Endothelial cell of umbilical vein (primary cell): ENCODE measurements at regions not wholly inside any gene's neighbourhood (a gene's known extent, or its start where the extent isn't known, plus 50 kb on each side); places are given as distances from the start of the nearest gene placed in this dataset.

Experiments
- CTCF ChIP-seq, 2 donors: IDR thresholded peaks; 1 replicate in 1 of 2; 2 replicates in 1 of 2; pipeline ENCODE4 v1.5.1; 2011; ENCODE audit warnings: low read length in 2 of 2, mild to moderate bottlenecking in 2 of 2, moderate library complexity in 2 of 2, control low read depth in 1 of 2, inconsistent platforms in 1 of 2, low read depth in 1 of 2; ENCODE audit not compliant: insufficient read depth in 1 of 2; ENCODE audit errors: extremely low read depth in 1 of 2
- EZH2 ChIP-seq: IDR thresholded peaks from 2 replicates; pipeline ENCODE4 v1.6.1; 2012; ENCODE audit warnings: borderline replicate concordance, low read depth, mild to moderate bottlenecking, moderate library complexity, low read length, inconsistent platforms; ENCODE audit not compliant: severe bottlenecking
- GATA2 ChIP-seq: IDR thresholded peaks from 2 replicates; pipeline ENCODE4 v1.7.0; 2011; ENCODE audit warnings: low read depth, mild to moderate bottlenecking, moderate library complexity, mixed read lengths, low read length; ENCODE audit not compliant: insufficient read length, insufficient read depth
- JUN ChIP-seq: IDR thresholded peaks from 2 replicates; pipeline ENCODE4 v1.6.1; 2011; ENCODE audit warnings: borderline replicate concordance, low read depth; ENCODE audit not compliant: insufficient read length, insufficient read depth
- MAX ChIP-seq: IDR thresholded peaks from 2 replicates; pipeline ENCODE4 v1.6.1; 2011; ENCODE audit not compliant: insufficient read depth, insufficient read length
- MYC ChIP-seq: IDR thresholded peaks from one replicate; pipeline ENCODE4 v1.6.1; 2011; ENCODE audit warnings: mild to moderate bottlenecking, low read depth, low read length
- POLR2A ChIP-seq: IDR thresholded peaks from 2 replicates; pipeline ENCODE4 v1.6.1; 2012; ENCODE audit warnings: low read depth, mild to moderate bottlenecking, control low read depth, low read length
- POLR2AphosphoS5 ChIP-seq: IDR thresholded peaks from 2 replicates; pipeline ENCODE4 v1.6.1; 2012; ENCODE audit warnings: low read depth, mild to moderate bottlenecking, control low read depth, low read length, moderate library complexity; ENCODE audit not compliant: insufficient read depth

- no peak for TF ChIP-seq POLR2AphosphoS5
- TF ChIP-seq CTCF (IDR thresholded peaks at IDR 0.05; ENCODE audit: extremely low read depth in 1 of 2, insufficient read depth in 1 of 2, low read depth in 1 of 2, low read length in 2 of 2): no peak
- no peak for TF ChIP-seq POLR2A
- TF ChIP-seq JUN: no peak
- no peak for TF ChIP-seq GATA2
- TF ChIP-seq EZH2: no peak
- no peak for TF ChIP-seq MAX
- TF ChIP-seq MYC: no peak
Measured at GRCh38 chr1:112234710-112235109, 161.3 kb upstream of the CTTNBP2NL start.
